Vagina (tissue), 2 donors: ENCODE measurements at regions not wholly inside any gene's neighbourhood (a gene's known extent, or its start where the extent isn't known, plus 50 kb on each side); places are given as distances from the start of the nearest gene placed in this dataset.

Experiments used
- DNase-seq, 2 donors: peaks; one replicate each; pipeline ENCODE4 v3.0.0-alpha.2; 2017; ENCODE audit errors: extremely low spot score in 2 of 2
- H3K27ac ChIP-seq: fragments of 200-600 bp; sonication (generic); one replicate; pipeline ENCODE4 v1.5.1; 2019
- H3K27me3 ChIP-seq: fragments of 200-600 bp; sonication (generic); one replicate; pipeline ENCODE4 v1.5.1; 2019
- H3K36me3 ChIP-seq, 2 donors: fragments of 200-600 bp; sonication (generic); one replicate each; pipeline ENCODE4 v1.5.1; 2017 to 2019
- H3K4me1 ChIP-seq: fragments of 200-600 bp; sonication (generic); one replicate; pipeline ENCODE4 v1.5.1; 2019
- H3K4me3 ChIP-seq, 2 donors: fragments of 200-600 bp; sonication (generic); 1 replicate in 1 of 2; 2 replicates in 1 of 2; pipeline ENCODE4 v1.5.1; 2016 to 2019
- H3K9me3 ChIP-seq: fragments of 200-600 bp; sonication (generic); one replicate; pipeline ENCODE4 v1.5.1; 2019
- POLR2A ChIP-seq, 2 donors: fragments of 450-650 bp; IDR thresholded peaks; one replicate each; pipeline ENCODE4 v1.6.1; 2017; ENCODE audit warnings: antibody characterized with exemption in 2 of 2, mild to moderate bottlenecking in 2 of 2, moderate library complexity in 2 of 2
- POLR2AphosphoS5 ChIP-seq, 2 donors: sonication (generic); formaldehyde crosslinking; IDR thresholded peaks; one replicate each; pipeline ENCODE4 v1.9.0; 2017; ENCODE audit warnings: antibody characterized with exemption in 2 of 2, mild to moderate bottlenecking in 2 of 2, low read depth in 1 of 2; ENCODE audit not compliant: insufficient read depth in 1 of 2
- intact Hi-C: fragments of 100-400 bp; cut with DNase I; formaldehyde crosslinking; loops from one replicate; pipeline ENCODE4 v1.15.1; 2023
- TF ChIP-seq, protein P1 (sequence below), 3 experiments: fragments of 450-650 bp in 2 of 3; fragments of 200-600 bp in 1 of 3; sonication (generic) in 1 of 3; IDR thresholded peaks; one replicate each; pipeline ENCODE4 v1.5.1; 2017 to 2019; ENCODE audit warnings: antibody characterized with exemption in 3 of 3, mild to moderate bottlenecking in 2 of 3, moderate library complexity in 2 of 3

DNA sequence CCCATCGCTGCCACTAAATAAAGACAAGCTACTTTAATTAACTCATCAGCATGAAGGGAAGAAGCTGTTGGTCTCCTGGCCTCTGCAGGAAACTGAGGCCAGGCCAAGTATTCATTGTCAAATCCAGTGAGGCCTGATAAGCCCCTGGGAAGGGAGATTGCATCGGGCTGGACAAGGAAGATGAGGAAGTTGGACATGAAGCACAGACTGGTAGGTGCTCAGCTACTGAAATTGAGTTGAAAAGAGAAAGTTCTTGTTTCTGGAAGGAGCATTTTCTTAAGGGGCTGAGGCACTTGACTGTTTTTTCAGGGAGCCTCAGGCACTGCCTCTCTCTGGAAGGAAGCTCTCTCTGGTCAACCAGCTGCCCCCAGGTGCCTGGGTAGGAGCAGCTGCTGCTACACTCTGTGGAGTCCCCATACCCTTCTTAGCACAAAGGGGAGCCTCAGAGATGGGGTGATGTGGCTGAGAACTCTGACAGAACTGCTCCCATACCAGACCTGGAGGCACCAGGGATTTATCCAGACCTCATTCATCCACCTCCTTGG is 90.3 kb upstream of the IKZF1 start:
- TF ChIP-seq, protein P1, sequence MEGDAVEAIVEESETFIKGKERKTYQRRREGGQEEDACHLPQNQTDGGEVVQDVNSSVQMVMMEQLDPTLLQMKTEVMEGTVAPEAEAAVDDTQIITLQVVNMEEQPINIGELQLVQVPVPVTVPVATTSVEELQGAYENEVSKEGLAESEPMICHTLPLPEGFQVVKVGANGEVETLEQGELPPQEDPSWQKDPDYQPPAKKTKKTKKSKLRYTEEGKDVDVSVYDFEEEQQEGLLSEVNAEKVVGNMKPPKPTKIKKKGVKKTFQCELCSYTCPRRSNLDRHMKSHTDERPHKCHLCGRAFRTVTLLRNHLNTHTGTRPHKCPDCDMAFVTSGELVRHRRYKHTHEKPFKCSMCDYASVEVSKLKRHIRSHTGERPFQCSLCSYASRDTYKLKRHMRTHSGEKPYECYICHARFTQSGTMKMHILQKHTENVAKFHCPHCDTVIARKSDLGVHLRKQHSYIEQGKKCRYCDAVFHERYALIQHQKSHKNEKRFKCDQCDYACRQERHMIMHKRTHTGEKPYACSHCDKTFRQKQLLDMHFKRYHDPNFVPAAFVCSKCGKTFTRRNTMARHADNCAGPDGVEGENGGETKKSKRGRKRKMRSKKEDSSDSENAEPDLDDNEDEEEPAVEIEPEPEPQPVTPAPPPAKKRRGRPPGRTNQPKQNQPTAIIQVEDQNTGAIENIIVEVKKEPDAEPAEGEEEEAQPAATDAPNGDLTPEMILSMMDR (IDR thresholded peaks at IDR 0.05), result no peak
- TF ChIP-seq POLR2A (IDR thresholded peaks at IDR 0.05) (no peak), POLR2AphosphoS5 (IDR thresholded peaks at IDR 0.05; ENCODE audit: insufficient read depth in 1 of 2, low read depth in 1 of 2) (no peak)
- intact Hi-C loops, result no loop called here

DNA sequence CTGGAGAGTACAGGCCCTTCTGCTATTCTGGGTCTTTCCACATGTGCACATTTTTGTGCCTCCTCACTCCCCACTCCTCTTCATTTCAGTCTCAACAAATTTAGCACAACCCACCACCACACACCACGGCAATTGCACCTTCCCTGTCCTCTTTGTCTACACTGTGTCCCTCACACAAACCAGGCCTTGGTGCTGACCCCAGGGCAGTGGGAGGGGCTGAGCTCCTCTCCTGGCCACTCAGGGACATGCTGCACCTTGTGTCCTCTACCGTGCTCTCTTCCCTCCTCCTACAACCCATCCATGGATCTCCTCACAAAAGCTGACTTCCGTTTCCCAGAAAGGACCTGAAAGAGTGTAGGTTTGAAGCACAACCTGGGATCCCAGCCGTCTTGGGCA is 90.9 kb upstream of the IKZF1 start:
- TF ChIP-seq POLR2AphosphoS5 (IDR thresholded peaks at IDR 0.05; ENCODE audit: insufficient read depth in 1 of 2, low read depth in 1 of 2) (no peak), POLR2A (IDR thresholded peaks at IDR 0.05) (no peak)
- TF ChIP-seq, protein P1 (IDR thresholded peaks at IDR 0.05), result no peak
- Histone ChIP-seq H3K27me3 (no peaks in the 10 kb centered on the region), H3K36me3 (no peaks in the 10 kb centered on the region), H3K4me3 (no peak overlapping the region), H3K4me1 (no peaks in the 10 kb centered on the region), H3K27ac (no peak overlapping the region), H3K9me3 (no peaks in the 10 kb centered on the region)
- DNase-seq, result peak in 1 of 2 donors; percentile 56
- intact Hi-C loops, result no loop called here

More for the DNA sequence above, 90.3 kb upstream of the IKZF1 start:
- no peaks in the 10 kb centered on the region for H3K4me1 ChIP-seq
- H3K4me3 ChIP-seq, result no peak overlapping the region
- H3K9me3 ChIP-seq, result no peaks in the 10 kb centered on the region
- peak in 1 of 2 donors; percentile 78 for DNase-seq
- H3K36me3 ChIP-seq, result no peaks in the 10 kb centered on the region
- no peaks in the 10 kb centered on the region for H3K27me3 ChIP-seq
- no peak overlapping the region for H3K27ac ChIP-seq

DNA sequence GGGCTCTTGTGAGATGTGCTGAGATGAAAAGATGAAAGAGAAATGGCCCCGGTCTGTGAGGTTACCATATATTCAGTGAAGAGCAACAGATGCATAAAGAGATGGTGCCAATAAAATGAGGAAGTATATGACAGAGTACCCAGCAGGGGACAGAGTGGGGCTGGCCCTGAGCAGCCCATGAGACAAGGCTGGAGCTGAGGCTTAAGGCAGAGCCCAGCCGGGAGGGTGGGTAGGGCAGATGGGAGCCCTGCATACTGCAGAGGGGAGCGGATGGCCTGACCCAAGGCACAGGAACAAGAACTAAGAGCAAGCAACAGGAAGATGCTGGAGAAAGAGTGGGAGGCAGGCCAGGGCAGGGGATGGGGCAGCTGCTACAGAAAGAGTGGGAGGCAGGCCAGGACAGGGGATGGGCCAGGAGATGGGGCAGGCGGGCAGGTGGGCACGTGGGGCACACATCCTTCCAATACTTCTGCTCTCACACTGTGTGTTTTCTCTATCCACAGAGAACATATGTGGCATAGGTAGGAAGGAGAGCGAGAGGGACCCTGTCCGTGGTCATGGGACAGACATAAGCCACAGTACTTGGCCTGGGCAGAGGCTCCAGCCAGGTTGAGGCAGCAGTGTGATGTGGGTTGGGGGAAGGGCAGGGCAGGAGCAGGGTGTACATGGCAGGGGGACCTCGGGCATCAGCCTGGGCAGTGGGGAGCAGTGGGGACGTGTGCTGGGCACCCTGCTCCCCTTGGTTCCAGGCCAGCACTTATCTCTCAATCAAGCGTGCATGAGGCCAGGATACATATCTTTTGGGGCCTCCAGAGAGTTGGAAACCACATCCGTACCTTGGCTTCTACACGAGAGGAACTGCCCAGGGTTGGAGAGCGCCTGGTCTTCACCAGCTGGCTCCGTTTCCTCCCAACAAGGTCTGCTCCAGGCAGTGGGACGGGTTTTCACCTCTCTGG is 91.6 kb upstream of the IKZF1 start:
- DNase-seq, result peak in 1 of 2 donors; percentile 72
- Histone ChIP-seq H3K27me3 (no peaks in the 10 kb centered on the region), H3K4me3 (no peak overlapping the region), H3K36me3 (no peaks in the 10 kb centered on the region), H3K4me1 (no peaks in the 10 kb centered on the region), H3K27ac (no peak overlapping the region), H3K9me3 (no peaks in the 10 kb centered on the region)
- TF ChIP-seq POLR2AphosphoS5 (IDR thresholded peaks at IDR 0.05; ENCODE audit: insufficient read depth in 1 of 2, low read depth in 1 of 2), result no peak
- TF ChIP-seq, protein P1 (IDR thresholded peaks at IDR 0.05), result no peak
- no peak for TF ChIP-seq POLR2A (IDR thresholded peaks at IDR 0.05)
- intact Hi-C loops, result no loop called here

DNA sequence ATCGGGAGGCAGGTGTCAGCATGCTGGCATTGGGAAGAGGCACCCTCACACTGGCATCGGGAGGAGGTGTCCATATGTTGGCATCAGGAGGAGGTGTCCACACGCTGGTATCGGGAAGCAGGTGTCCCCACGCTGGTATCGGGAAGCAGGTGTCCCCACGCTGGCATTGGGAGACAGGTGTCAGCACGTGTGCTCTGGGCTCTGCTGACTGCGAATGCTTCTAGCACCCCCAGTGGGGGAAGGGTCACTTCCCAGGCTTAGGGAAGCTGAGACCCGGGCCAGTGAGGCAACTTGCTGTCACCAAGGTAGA is 92.5 kb upstream of the IKZF1 start:
- TF ChIP-seq POLR2AphosphoS5 (IDR thresholded peaks at IDR 0.05; ENCODE audit: insufficient read depth in 1 of 2, low read depth in 1 of 2) (no peak), POLR2A (IDR thresholded peaks at IDR 0.05) (no peak)
- TF ChIP-seq, protein P1 (IDR thresholded peaks at IDR 0.05), result no peak
- no peak overlapping the region for H3K27ac ChIP-seq
- intact Hi-C loops, result no loop called here
- DNase-seq, result peak in 1 of 2 donors; percentile 76
- H3K4me1 ChIP-seq, result no peaks in the 10 kb centered on the region
- H3K9me3 ChIP-seq, result no peaks in the 10 kb centered on the region
- no peaks in the 10 kb centered on the region for H3K36me3 ChIP-seq
- H3K27me3 ChIP-seq, result no peaks in the 10 kb centered on the region
- no peak overlapping the region for H3K4me3 ChIP-seq
